ENCODE measurements at regions not wholly inside any gene's neighbourhood (a gene's known extent, or its start where the extent isn't known, plus 50 kb on each side); places are given as distances from the start of the nearest gene placed in this dataset.
"Not testable (repeated sequence)": the region's sequence is repeated elsewhere in the genome, so short reads cannot be mapped to it uniquely, and the experiment has no call there.

DNA sequence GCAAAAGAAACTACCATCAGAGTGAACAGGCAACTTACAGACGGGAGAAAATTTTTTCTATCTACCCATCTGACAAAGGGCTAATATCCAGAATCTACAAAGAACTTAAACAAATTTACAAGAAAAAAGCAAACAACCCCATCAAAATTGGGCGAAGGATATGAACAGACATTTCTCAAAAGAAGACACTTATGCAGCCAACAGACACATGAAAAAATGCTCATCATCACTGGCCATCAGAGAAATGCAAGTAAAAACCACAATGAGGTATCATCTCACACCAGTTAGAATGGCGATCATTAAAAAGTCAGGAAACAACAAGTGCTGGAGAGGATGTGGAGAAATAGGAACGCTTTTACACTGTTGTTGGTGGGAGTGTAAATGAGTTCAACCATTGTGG lies 206.6 kb upstream of the HTR1E start:
- not testable (repeated sequence) for DNase-seq

DNA sequence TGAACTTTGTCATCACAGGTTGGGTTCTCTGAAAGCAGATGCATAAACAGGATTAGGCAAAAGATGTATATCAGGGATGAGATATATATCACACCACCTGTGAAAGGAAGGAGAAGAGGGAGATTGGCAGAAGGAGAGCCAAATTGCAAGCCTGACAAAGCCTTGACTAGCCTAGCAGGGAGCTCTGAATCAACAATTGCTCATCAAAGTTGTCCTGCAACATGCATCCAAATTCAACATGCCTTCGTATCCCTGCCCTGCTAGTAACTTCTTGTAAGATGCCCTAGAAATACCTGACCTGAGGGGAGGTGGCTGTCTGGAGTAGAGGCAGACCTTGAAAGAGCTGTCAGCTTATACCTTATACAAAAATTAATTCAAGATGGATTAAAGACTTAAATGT lies 207.1 kb upstream of the HTR1E start:
- DNase-seq: no peak

DNA sequence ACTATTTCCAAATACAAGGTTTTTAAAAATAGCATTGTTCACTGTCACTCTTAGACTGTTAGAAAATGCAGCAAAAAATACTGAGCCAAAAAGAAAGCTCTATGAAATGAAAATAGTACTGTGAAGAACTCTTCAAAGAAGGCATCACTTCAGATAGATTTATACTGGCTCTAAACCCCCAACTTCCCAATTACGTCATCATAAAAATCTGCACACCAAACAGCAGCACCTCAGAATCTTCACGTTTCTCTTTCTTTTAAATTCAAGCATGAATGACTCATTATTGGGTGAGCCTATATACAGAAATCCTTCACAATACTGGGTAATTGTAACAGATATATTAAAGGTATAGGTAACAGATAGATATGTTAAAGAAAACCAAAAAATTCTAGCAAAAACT lies 208.4 kb upstream of the HTR1E start:
- no peak for DNase-seq

DNA sequence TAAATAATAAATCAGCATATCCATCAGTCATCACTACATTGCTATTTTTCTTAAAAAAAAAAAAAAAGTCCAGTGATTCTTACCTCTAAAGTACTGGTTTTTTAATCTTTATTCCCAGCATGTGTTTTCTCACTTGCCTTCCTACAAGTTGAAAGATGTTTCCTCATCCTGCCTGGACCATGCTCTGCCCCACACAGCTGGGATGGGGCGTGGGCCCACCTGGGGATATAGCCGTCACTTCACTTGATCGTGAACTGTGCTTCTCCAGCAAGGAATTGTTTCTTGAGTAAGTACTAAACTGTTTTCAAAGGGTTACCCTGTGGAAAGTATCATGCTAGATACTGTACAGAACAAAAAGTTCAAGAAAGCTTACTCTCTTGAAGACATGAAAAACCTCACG lies 212.6 kb upstream of the HTR1E start:
- DNase-seq: no peak

DNA sequence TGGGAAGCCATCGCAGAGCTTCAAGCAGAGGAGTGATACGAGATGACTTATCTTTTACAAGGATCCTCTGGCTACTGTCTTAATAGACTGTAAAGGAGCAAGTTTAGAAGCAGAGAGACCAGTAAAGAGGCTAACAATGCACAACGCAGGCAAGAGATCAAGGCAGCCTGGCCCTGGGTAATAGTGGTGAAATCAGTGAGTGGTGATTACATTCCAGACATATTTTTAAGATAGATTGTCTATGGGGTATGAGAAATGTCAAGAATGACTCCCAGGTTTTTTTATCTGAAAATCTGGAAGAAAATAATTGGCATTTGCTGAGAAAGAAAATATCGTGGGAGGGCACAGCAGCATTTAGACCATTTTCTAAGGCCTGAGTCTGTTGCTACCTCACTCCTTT lies 213.6 kb upstream of the HTR1E start:
- no peak for DNase-seq

DNA sequence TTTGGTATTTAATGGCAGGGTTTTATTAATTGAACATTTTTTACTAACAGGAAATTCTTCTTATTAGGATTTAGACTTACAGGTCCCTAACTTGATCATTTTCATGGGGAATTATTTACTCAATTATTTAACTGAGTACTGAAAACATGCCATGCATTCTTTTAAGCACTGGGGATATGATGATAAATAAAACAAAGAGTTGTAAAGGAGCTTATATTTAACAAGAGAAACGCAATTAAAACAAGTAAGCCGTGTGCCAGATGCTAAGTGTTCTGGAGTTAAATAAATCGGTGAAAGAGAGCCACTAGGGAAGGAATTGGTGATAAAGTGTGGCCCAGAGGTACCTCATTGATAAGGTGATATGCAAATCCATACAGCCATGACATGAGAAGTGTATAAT lies 214.2 kb upstream of the HTR1E start:
- DNase-seq: no peak

DNA sequence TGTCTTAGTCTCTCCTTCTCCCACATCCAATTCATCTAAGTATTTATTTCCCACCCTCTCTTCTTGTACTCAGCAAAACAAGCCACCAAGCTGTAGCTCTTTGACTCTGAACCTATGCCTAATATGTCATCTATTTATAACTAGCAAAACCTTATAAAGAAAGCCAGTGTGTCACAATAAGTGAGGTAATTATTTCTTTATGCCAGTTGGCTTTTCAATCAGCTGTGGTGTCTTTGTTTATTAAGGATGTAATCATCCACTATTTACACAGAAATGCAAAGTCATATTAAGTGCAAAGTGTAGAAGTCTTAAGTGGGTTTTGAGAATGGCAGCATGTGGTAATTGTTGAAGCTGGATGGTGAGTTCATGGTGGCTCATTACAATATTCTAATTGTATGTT lies 215.2 kb upstream of the HTR1E start:
- no peak for DNase-seq

DNA sequence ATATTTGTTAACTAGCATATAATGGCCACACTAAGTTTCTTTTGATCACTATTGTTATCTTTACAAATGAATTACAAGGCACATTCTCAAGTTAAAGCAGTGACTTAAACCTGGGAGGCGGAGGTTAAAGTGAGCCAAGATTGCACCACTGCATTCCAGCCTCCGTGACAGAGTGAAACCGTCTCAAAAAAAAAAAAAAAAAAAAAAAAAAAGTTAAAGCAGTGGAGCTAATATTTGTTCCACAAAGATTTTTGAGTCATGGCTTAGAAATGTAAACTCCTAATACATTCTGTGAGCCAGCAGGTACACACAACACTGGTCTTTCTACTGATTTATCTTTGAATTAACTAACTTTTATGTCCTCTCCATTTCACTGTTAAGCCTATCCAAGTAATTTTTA lies 221.7 kb upstream of the HTR1E start:
- no peak for DNase-seq

DNA sequence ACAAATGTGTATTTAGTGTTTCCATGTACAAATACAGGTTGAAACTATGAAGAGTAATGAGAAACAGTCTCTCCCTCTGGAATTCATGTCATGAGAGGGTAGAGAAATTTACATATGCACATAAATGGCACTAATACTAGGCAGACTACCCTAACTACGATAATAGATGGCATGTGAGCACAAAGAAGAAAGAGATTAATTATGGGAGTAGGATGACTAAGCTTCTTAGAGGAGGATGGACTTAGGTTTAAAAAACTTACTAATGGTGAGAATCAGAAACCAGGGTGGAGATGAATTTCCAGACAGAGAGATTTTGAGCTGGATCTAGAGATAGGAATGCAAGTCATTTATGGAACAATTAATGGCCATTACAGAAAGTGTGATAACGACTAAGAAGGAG lies 225.3 kb upstream of the HTR1E start:
- no peak for DNase-seq

DNA sequence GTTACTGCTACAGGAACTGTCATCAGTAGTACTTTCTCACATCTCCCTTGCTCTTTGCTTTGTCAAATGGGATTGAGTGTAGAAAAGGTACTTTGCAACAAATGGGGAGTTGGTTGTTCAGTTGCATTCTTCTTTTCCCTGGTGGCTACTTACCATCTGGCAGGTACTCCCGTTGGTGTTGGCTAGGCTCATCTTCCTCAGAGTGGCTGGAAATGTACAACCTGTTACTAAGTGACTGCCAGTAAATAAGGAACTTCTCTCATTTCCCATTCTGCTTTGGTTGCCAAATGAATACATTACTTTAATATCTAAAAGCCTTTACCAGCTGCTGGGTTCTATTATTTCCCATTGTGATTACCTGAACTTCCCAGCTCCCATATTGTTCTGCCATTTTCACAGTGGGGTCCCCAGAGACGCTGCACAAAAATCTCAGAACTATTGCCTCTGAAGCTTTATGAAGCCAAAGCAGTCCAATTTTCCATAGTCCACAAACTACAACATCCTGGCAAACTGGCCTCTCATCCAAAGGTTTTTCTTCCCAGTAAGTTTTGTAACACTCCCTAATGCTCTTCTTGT lies 229.7 kb upstream of the HTR1E start:
- DNase-seq: no peak

DNA sequence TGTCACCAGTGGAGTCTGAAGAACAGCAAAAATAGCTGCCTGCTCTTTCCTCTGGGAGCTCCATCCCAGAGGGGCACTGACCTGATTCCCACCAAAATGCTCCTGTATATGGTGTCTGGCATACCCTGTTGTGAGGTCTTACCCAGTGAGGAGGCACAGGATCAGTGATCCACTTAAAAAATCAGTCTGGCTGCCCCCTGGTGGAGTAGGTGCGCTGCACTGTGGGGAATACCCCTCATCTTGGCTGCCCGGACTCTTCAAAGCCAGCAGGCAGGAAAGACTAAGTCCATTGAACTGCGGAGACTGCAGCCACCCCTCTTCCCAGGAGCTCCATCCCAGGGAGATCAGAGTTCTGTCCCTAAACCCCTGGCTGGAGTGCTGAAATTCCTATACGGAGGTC lies 230.9 kb upstream of the HTR1E start:
- DNase-seq: no peak

DNA sequence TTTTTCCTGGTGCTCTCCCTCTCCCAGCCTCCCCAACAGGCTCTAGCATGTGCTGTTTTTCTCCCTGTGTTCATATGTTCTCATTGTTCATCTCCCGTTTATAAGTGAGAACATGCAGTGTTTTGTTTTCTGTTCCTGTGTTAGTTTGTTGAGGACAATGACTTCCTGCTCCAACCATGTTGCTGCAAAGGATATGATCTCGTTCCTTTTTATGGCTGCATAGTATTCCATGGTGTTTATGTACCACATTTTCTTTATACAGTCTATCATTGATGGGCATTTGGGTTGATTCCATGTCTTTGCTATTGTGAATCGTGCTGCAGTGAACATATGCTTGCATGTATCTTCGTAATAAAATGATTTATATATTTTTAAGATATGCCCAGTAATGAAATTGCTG lies 236.1 kb upstream of the HTR1E start:
- DNase-seq: not testable (repeated sequence)

DNA sequence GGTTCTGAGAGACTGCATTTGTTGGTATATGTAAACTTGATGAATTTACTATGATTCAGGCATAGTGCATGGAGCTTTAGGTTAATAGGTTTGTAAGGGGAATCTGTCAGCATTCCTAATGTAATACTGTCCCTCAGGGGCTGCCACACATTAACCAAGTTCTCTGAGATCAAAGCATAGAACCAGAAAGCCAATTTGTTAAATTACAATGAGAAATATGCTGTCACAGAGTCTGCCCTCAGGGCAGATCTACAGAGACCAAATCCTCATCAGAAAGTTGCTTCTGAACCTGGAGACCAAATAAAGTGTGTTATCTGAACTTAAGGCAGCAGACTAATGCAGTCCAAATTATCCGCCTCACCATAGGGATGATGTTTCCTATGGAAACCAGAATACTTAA lies 250.8 kb upstream of the HTR1E start:
- no peak for DNase-seq

DNA sequence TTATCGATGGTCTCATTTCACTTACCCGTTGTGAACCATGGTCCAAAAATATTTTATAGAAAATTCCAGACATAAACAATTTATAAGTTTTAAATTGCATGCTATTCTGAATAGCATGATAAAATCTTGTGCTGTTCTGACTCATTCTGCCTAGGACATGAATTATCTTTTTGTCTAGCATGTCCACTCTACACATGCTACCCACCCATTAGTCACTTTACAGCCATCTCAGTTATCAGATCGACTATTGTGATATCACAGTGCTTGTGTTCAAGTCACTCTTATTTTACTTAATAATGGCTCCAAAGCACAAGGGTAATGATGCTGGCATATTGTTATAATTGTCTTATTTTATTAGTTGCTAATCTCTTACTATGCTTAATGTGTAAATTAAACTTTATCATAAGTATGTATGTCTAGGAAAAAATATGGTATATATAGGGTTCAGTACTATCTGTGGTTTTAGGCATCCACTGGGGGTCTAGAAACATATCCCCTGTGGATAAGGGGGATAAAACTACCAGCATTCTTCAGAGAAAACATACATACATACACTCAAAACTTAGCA lies 252.0 kb upstream of the HTR1E start:
- no peak for DNase-seq

DNA sequence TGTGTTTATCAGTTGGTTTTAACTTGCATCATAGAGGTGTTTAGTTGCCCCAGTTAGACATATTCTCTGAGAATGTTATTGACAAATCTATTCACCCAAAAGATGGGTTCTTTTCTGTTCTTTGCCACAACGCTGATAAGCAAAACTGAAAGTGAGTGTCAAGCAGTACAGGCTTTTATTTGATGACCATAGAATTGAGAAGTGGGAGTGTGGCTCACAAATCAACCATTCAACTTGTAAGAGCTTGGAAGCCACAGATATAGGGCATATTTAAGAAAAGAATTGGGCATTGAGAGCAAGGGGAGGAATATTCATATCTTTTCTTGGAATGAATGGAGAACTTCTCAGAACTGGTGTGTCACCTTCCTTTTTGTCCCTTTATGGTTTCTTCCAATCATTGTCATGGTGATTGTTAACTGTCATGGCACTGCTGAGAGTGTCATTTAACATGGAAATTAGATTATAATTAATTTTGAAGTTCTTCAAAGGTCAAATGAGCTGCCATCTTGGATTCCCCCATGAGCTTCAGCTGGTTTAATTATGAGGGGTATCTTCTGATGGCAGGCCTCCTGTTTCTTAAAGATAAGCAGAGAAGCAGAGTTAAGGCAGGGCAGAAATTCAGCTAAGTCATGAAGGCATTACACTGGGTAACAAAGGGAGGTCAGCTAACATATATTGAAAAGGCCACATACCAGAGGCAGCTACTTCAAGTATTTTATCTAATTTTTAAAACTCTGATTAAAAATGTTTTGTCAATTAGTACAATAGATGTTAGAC lies 254.0 kb upstream of the HTR1E start:
- DNase-seq: no peak

DNA sequence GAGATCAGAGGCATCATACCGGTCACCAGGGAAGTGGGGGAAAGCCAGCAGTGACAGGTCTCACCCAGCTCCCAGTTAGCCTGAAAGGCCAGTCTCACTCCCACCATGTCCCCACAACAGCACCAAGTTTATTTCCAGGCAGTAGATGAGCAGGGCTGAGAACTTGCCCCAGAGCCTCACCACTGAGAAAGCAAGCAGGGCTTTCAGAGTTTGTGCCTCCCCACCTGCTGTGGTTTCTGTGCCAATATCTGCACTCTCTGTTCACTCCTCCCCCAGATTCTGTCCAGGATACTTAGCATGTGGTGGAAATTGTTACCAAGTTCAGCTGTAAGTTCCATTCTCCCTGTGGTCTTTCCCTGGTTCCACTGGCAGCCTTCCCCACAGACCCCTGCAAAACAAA lies 255.0 kb upstream of the HTR1E start:
- no peak for DNase-seq

DNA sequence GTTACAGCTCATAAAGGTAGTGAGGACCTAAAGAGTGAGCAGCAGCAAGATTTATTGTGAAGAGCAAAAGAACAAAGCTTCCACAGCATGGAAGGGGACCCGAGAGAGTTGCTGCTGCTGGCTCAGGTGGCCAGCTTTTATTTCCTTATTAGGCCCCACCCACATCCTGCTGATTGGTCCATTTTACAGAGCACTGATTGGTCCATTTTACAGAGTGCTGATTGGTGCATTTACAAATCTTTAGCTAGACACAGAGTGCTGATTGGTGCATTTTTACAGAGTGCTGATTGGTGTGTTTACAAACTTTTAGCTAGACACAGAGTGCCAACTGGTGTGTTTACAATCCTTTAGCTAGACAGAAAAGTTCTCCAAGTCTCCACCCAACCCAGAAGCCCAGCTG lies 256.2 kb upstream of the HTR1E start:
- not testable (repeated sequence) for DNase-seq

DNA sequence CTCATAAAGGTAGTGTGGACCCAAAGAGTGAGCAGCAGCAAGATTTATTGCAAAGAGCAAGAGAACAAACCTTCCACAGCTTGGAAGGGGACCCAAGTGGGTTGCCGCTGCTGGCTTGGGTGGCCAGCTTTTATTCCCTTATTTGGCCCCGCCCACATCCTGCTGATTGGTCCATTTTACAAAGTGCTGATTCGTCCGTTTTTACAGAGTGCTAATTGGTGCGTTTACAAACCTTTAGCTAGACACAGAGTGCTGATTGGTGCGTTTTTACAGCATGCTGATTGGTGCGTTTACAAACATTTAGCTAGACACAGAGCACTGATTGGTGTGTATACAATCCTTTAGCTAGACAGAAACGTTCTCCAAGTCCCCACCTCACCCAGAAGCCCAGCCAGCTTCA lies 265.2 kb upstream of the HTR1E start:
- DNase-seq: not testable (repeated sequence)

DNA sequence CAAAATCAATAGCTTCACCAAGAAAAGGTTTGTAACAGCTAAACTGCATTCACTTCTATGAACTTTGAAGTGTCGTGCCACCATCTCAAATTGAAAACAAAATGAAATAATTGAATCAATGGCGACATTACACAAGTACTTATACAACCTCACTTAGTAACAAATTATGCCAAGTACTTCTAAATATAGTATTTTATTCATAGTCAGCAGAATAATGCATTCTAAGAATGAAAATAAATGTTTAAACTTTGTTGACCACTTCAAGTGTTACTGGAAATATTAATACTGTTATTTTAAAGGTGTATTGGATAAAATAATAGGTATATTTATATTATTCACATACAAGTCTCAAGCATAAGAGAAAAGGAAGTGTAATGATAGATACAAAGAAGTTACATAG lies 280.1 kb upstream of the HTR1E start:
- DNase-seq: no peak

DNA sequence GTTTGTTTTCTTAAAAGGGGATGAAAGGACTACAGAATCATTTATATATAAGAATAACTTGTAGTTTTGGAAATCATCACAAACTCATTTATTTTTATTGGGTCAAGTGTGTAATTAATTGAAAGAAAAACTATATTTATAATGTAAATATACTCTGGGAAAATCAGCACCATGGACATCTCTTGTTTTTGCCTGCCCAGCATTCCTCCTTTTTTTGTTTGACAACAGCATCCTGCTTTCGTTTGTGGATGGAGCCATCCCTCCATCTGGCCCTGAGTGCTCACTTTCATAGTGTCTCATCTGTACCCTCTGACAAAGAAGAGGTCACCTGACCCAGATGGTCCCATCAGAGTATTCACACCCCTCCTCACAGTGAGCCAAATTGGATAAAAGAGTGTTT lies 308.2 kb upstream of the HTR1E start:
- DNase-seq: no peak

DNA sequence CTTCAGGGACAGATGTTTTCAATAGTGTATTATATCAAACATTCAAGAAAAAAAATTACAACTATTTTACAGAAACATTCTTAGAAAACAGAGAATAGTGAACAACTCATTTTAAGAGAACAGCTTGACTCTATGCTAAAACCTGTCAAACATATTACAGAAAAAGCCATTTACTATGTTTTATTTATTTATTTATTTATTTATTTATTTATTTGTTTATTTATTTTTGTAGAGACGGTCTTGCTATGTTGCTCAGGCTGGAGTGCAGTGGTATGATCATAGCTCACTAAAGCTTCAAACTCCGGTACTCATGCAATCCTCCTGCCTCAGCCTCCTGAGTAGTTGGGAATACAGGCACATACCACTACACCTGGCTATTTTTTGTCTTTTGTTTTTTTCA lies 317.9 kb upstream of the HTR1E start:
- no peak for DNase-seq

DNA sequence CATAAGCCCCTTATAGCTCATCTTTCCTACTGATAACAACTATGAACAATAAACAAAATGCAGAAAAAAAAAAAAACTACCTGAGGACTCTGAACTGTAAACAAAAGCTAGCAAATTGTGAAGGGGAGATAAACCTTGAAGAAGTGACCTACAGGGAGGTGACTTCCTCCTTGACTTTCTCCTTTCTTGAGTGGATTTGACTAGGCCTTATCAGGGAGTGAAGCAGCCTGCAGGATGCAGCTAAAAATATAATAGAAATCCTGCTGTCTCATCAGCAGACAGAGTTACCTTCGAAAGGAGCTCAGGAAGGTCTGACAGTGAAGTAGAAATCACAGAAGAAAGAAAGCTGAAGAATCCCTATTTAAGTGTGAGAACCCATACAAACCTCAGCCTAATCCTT lies 322.0 kb upstream of the HTR1E start:
- no peak for DNase-seq

DNA sequence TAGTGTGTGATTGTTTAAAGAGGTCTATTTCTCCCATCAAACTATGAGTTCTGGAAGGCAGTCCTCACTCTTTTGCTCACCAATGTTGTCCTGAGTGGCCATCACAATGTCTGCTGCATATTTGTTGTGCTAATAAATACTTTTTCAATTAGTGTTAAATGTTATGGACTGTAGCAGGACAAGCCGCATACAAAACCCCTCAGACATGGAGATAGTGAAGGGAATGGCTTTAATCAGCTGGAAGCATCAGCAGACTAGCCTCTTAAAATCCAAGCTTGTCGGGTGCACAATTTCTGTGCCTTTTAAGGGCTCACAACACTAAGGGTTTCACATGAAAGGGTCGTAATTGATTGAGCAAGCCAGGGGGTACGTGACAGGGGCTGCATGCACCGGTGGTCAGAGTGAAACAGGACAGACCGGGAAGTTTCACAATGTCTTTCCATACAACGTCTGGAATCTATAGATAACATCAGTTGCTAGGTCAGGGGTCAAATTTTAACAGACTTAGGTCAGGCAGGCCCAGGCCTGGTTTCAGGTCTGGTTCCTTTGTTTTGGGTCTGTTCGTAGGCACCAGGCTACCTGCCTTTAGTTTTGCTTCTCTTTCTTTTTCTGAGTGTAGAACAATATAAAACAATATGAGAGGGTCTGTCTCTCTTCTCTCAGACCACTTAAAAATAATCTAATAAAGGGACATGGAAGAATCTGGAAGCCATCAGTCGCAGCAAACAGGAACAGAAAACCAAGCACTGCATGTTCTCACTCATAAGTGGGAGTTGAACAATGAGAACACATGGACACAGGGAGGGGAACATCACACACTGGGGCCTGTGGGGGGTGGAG lies 327.6 kb upstream of the HTR1E start:
- no peak for DNase-seq

DNA sequence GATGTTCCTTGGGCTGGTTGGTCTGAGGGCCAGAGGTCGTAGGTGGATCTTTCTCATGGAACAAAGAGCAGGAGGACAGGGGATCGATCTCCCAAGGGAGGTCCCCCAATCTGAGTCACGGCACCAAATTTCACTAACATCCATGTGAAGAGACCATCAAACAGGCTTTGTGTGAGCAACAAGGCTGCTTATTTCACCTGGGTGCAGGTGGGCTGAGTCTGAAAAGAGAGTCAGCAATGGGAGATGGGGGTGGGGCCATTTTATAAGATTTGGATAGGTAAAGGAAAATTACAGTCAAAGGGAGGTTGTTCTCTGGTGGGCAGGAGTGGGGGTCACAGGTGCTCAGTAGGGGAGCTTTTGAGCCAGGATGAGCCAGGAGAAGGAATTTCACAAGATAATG lies 334.0 kb upstream of the HTR1E start:
- not testable (repeated sequence) for DNase-seq

All from inflammatory macrophage (primary cell).